GM23338 (cell line): ENCODE measurements at regions not wholly inside any gene's neighbourhood (a gene's known extent, or its start where the extent isn't known, plus 50 kb on each side); places are given as distances from the start of the nearest gene placed in this dataset.

Experiments used
- ATAC-seq: fragments of 200-7000 bp; cut with Tn5 transposase; 3 replicates; pipeline ENCODE4 v1.9.1; 2020
- DNase-seq: peaks from one replicate; pipeline ENCODE4 v3.0.0-alpha.2; 2015; ENCODE audit warnings: low spot score
- H2AFZ ChIP-seq: fragments of 200-600 bp; sonication (generic); 2 replicates; pipeline ENCODE4 v1.8.0; 2016; ENCODE audit warnings: antibody characterized with exemption, mild to moderate bottlenecking, moderate library complexity
- H3F3A ChIP-seq: fragments of 200-600 bp; sonication (generic); replicated peaks from 2 replicates; pipeline ENCODE4 v1.8.0; 2017; ENCODE audit warnings: antibody characterized with exemption, mixed run types, low read depth
- H3K27ac ChIP-seq: fragments of 200-600 bp; sonication (generic); 2 replicates; pipeline ENCODE4 v1.6.1; 2016; ENCODE audit warnings: low read depth
- H3K27me3 ChIP-seq: fragments of 200-600 bp; sonication (generic); 2 replicates; pipeline ENCODE4 v1.8.0; 2016; ENCODE audit warnings: mild to moderate bottlenecking, mixed run types, moderate library complexity; ENCODE audit not compliant: insufficient read depth
- H3K36me3 ChIP-seq: fragments of 200-600 bp; sonication (generic); 2 replicates; pipeline ENCODE4 v1.8.0; 2016; ENCODE audit warnings: mild to moderate bottlenecking; ENCODE audit not compliant: insufficient read depth
- H3K4me1 ChIP-seq: fragments of 200-600 bp; sonication (generic); 2 replicates; pipeline ENCODE4 v1.8.0; 2016; ENCODE audit warnings: mild to moderate bottlenecking, moderate library complexity; ENCODE audit not compliant: insufficient read depth
- H3K4me2 ChIP-seq: fragments of 200-600 bp; sonication (generic); 2 replicates; pipeline ENCODE4 v1.7.1; 2017; ENCODE audit warnings: mixed run types
- H3K4me3 ChIP-seq: fragments of 200-600 bp; sonication (generic); 2 replicates; pipeline ENCODE4 v1.6.1; 2016; ENCODE audit warnings: mixed run types
- H3K79me2 ChIP-seq: fragments of 200-600 bp; sonication (generic); replicated peaks from 2 replicates; pipeline ENCODE4 v1.8.0; 2017; ENCODE audit warnings: mild to moderate bottlenecking; ENCODE audit not compliant: insufficient read depth
- H3K9me2 ChIP-seq: fragments of 200-600 bp; sonication (generic); 2 replicates; pipeline ENCODE4 v1.8.0; 2017; ENCODE audit not compliant: insufficient read depth
- H4K20me1 ChIP-seq: fragments of 200-600 bp; sonication (generic); replicated peaks from 2 replicates; pipeline ENCODE4 v1.8.0; 2017; ENCODE audit warnings: mild to moderate bottlenecking; ENCODE audit not compliant: insufficient read depth
- H3K27ac Mint-ChIP-seq: 2 replicates; pipeline ENCODE4 v1.8.0; 2020; ENCODE audit warnings: inconsistent platforms, mild to moderate bottlenecking, moderate library complexity, mixed read lengths
- H3K27me3 Mint-ChIP-seq: 3 replicates; pipeline ENCODE4 v1.8.0; 2022; ENCODE audit warnings: low read depth, mild to moderate bottlenecking, moderate library complexity, mixed read lengths, inconsistent platforms; ENCODE audit not compliant: insufficient read depth, poor library complexity
- H3K36me3 Mint-ChIP-seq: 3 replicates; pipeline ENCODE4 v1.8.0; 2021; ENCODE audit warnings: low read depth, mild to moderate bottlenecking, inconsistent platforms, moderate library complexity, mixed read lengths
- H3K4me1 Mint-ChIP-seq: 3 replicates; pipeline ENCODE4 v1.8.0; 2020; ENCODE audit warnings: mild to moderate bottlenecking, inconsistent platforms, mixed read lengths
- H3K4me3 Mint-ChIP-seq: 3 replicates; pipeline ENCODE4 v1.8.0; 2021; ENCODE audit warnings: moderate library complexity, mild to moderate bottlenecking, inconsistent platforms, mixed read lengths
- H3K9me3 Mint-ChIP-seq: 3 replicates; pipeline ENCODE4 v1.8.0; 2020; ENCODE audit warnings: moderate library complexity, mild to moderate bottlenecking, inconsistent platforms, mixed read lengths
- EZH2 ChIP-seq: fragments of 200-600 bp; sonication (generic); IDR thresholded peaks from one replicate; pipeline ENCODE4 v1.8.0; 2017; ENCODE audit warnings: antibody characterized with exemption, mild to moderate bottlenecking, low read depth; ENCODE audit not compliant: unreplicated experiment
- EZH2phosphoT487 ChIP-seq: fragments of 200-600 bp; sonication (generic); IDR thresholded peaks from one replicate; pipeline ENCODE4 v1.8.1; 2018; ENCODE audit warnings: antibody characterized with exemption; ENCODE audit not compliant: unreplicated experiment
- NANOG ChIP-seq: IDR thresholded peaks from 2 replicates; pipeline ENCODE4 v1.6.1; 2016; ENCODE audit warnings: antibody characterized with exemption, borderline replicate concordance
- POLR2AphosphoS5 ChIP-seq: IDR thresholded peaks from 2 replicates; pipeline ENCODE4 v1.6.1; 2016; ENCODE audit warnings: antibody characterized with exemption, low read depth
- REST ChIP-seq: IDR thresholded peaks from one replicate; pipeline ENCODE4 v1.6.1; 2018; ENCODE audit warnings: antibody characterized with exemption; ENCODE audit not compliant: unreplicated experiment
- STAT1 ChIP-seq: IDR thresholded peaks from one replicate; pipeline ENCODE4 v1.6.1; 2016; ENCODE audit warnings: antibody characterized with exemption; ENCODE audit not compliant: unreplicated experiment
- ZNF331 ChIP-seq: fragments of 250-450 bp; sonication (Bioruptor Pico); IDR thresholded peaks from 2 replicates; pipeline ENCODE4 v1.5.0; 2020; ENCODE audit warnings: low read depth, mild to moderate bottlenecking, moderate library complexity
- ZNF462 ChIP-seq: fragments of 250-450 bp; sonication (Bioruptor Pico); IDR thresholded peaks from 2 replicates; pipeline ENCODE4 v1.5.0; 2020; ENCODE audit warnings: mild to moderate bottlenecking, moderate library complexity

GRCh38 chr5:8060953-8061429, 192.0 kb downstream of the MTRR start (continued):
- TF ChIP-seq REST = no peak
- TF ChIP-seq ZNF462 (CRISPR knock-in tag) = no peak
- no peak for TF ChIP-seq POLR2AphosphoS5
- no peak for TF ChIP-seq ZNF331 (CRISPR knock-in tag)

- H3K4me1 Mint-ChIP-seq = peaks cover 30% of the 10 kb centered on the region
- H3K36me3 Mint-ChIP-seq = no peaks in the 10 kb centered on the region
- ATAC-seq = no peak
- TF ChIP-seq NANOG (no peak), STAT1 (no peak), EZH2phosphoT487 (no peak), EZH2 (no peak), ZNF331 (CRISPR knock-in tag) (no peak)
Observed at GRCh38 chr5:8062521-8062920, 193.6 kb downstream of the MTRR start.

More at GRCh38 chr5:8062521-8062920, 193.6 kb downstream of the MTRR start:
- DNase-seq = no peak
- Histone ChIP-seq H3K4me1 (peaks cover 19% of the 10 kb centered on the region), H3K9me2 (peaks cover 2% of the 10 kb centered on the region), H3K79me2 (no peaks in the 10 kb centered on the region), H3K4me2 (no peak overlapping the region), H3K4me3 (no peak overlapping the region), H3K27me3 (no peaks in the 10 kb centered on the region), H3F3A (no peaks in the 10 kb centered on the region), H3K27ac (no peak overlapping the region), H4K20me1 (no peaks in the 10 kb centered on the region), H2AFZ (no peak overlapping the region), H3K36me3 (no peaks in the 10 kb centered on the region)
- Mint-ChIP-seq H3K27me3 (peaks cover 3% of the 10 kb centered on the region), H3K27ac (no peak overlapping the region), H3K9me3 (no peaks in the 10 kb centered on the region), H3K4me3 (no peak overlapping the region)
